Epithelial cell of proximal tubule (primary cell): ENCODE measurements at regions not wholly inside any gene's neighbourhood (a gene's known extent, or its start where the extent isn't known, plus 50 kb on each side); places are given as distances from the start of the nearest gene placed in this dataset.
A peak's percentile ranks its signal among the peaks of the same experiment; 100 is the strongest.

Source experiments
- DNase-seq: peaks from one replicate; pipeline ENCODE4 v3.0.0-alpha.2; 2011; ENCODE audit warnings: low read depth
- H3K4me3 ChIP-seq: 2 replicates; pipeline ENCODE4 v1.5.1; 2011; ENCODE audit warnings: low read depth, mild to moderate bottlenecking, low read length
- CTCF ChIP-seq: conservative IDR thresholded peaks from 2 replicates; pipeline ENCODE4 v1.5.1; 2012; ENCODE audit warnings: low read depth, mild to moderate bottlenecking, low read length

- peak; percentile 3 for DNase-seq
- no peak overlapping the region for H3K4me3 ChIP-seq
- peak; percentile 74 for TF ChIP-seq CTCF
Observed at GRCh38 chr5:136686192-136686872, 321.0 kb upstream of the TRPC7 start.

- H3K4me3 ChIP-seq: no peak overlapping the region
- no peak for DNase-seq
- no peak for TF ChIP-seq CTCF
Observed at GRCh38 chr5:136682986-136683385, 317.6 kb upstream of the TRPC7 start.

- H3K4me3 ChIP-seq: no peak overlapping the region
- TF ChIP-seq CTCF: no peak
- DNase-seq: no peak
Observed at GRCh38 chr5:136679233-136679632, 313.9 kb upstream of the TRPC7 start.

- TF ChIP-seq CTCF: no peak
- DNase-seq: no peak
- H3K4me3 ChIP-seq: no peak overlapping the region
Observed at GRCh38 chr5:136677217-136677616, 311.9 kb upstream of the TRPC7 start.

- TF ChIP-seq CTCF: no peak
- no peak for DNase-seq
Observed at GRCh38 chr5:136676685-136677084, 311.3 kb upstream of the TRPC7 start.

GRCh38 chr5:136675769-136676168 lies 310.4 kb upstream of the TRPC7 start:
- DNase-seq: no peak
- H3K4me3 ChIP-seq: no peak overlapping the region
- TF ChIP-seq CTCF: no peak

More at GRCh38 chr5:136676685-136677084, 311.3 kb upstream of the TRPC7 start:
- H3K4me3 ChIP-seq: no peak overlapping the region

- TF ChIP-seq CTCF: no peak
- H3K4me3 ChIP-seq: no peak overlapping the region
- no peak for DNase-seq
Observed at GRCh38 chr5:136674178-136674577, 308.8 kb upstream of the TRPC7 start.
